ENCODE measurements at regions not wholly inside any gene's neighbourhood (a gene's known extent, or its start where the extent isn't known, plus 50 kb on each side); places are given as distances from the start of the nearest gene placed in this dataset.

DNA sequence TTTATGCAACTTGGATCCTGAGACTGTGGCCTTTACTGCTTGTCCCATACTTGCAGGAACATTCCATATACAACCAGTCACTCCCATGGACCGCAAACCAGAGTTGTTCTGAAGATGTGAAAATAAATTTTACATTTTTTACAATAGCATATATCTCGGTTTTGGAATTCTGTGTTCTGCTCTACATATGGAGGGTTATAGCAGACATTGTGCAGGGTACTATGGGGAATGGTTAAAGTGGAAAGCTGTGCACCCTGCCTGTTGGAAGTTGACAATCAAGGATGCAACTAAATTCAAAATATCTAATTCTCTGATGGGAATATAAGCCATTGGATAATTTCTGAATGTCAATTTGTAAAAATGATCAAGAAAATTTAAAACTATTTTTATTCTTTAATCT is 603.3 kb downstream of the RAB28 start:
- H3K36me3 Mint-ChIP-seq: 0 out of 2 replicates have a peak, but pooled peaks cover 2% of the 10 kb centered on the region
- H3K27me3 Mint-ChIP-seq (ENCODE audit: low read depth): no peaks in the 10 kb centered on the region
- DNase-seq (ENCODE audit: low spot score): no peak
- TF ChIP-seq ZBTB21 (CRISPR knock-in tag; IDR thresholded peaks at IDR 0.05; ENCODE audit: borderline replicate concordance): no peak
- peak; percentile 96 for TF ChIP-seq ZNF317 (CRISPR knock-in tag; IDR thresholded peaks at IDR 0.05; ENCODE audit: borderline replicate concordance, low read depth)
- no peak for TF ChIP-seq NFYB (CRISPR knock-in tag; conservative IDR thresholded peaks at IDR 0.05; ENCODE audit: low read depth)
- TF ChIP-seq, protein P1, sequence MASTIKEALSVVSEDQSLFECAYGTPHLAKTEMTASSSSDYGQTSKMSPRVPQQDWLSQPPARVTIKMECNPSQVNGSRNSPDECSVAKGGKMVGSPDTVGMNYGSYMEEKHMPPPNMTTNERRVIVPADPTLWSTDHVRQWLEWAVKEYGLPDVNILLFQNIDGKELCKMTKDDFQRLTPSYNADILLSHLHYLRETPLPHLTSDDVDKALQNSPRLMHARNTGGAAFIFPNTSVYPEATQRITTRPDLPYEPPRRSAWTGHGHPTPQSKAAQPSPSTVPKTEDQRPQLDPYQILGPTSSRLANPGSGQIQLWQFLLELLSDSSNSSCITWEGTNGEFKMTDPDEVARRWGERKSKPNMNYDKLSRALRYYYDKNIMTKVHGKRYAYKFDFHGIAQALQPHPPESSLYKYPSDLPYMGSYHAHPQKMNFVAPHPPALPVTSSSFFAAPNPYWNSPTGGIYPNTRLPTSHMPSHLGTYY (CRISPR knock-in tag; IDR thresholded peaks at IDR 0.05): no peak
- POLR2A ChIA-PET: no interaction called here
- no peak for ATAC-seq
- peaks cover 4% of the 10 kb centered on the region; the same call in 1 of the 2 replicates for H3K9me3 Mint-ChIP-seq
- no peak overlapping the region for H3K27ac Mint-ChIP-seq
- H3K4me1 Mint-ChIP-seq: peaks cover 23% of the 10 kb centered on the region
- no peak overlapping the region for H3K4me3 Mint-ChIP-seq
- CTCF ChIA-PET: no interaction called here

DNA sequence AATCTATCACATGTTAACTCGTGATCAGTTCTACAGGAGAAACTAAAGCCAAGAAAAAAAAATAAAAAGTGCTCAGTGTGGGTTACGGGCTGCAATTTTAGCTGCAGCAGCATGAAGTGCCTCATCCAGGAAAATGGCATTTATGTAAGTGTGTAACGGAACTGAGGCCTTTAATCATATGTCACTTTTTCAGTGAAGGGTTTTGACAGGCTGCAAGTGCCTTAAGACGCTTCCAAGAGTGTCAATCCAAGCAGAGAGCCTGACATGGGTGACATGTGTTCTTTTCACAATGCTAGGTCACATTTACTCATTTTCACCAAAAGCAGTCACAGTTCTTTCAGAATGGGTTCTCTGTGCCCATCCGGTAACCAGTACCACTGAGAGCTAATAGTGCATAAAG is 604.6 kb downstream of the RAB28 start:
- TF ChIP-seq MXD4 (CRISPR knock-in tag; IDR thresholded peaks at IDR 0.05; ENCODE audit: borderline replicate concordance): no peak
- no peak for TF ChIP-seq ZNF219 (CRISPR knock-in tag; IDR thresholded peaks at IDR 0.05; ENCODE audit: borderline replicate concordance)
- TF ChIP-seq SOX15 (CRISPR knock-in tag; IDR thresholded peaks at IDR 0.05): no peak
- no peak for TF ChIP-seq NFATC4 (CRISPR knock-in tag; IDR thresholded peaks at IDR 0.05)
- no peak for TF ChIP-seq ELF4 (CRISPR knock-in tag; IDR thresholded peaks at IDR 0.05; ENCODE audit: low read depth)
- TF ChIP-seq, protein P1 (CRISPR knock-in tag; IDR thresholded peaks at IDR 0.05): no peak
- TF ChIP-seq, protein P2, sequence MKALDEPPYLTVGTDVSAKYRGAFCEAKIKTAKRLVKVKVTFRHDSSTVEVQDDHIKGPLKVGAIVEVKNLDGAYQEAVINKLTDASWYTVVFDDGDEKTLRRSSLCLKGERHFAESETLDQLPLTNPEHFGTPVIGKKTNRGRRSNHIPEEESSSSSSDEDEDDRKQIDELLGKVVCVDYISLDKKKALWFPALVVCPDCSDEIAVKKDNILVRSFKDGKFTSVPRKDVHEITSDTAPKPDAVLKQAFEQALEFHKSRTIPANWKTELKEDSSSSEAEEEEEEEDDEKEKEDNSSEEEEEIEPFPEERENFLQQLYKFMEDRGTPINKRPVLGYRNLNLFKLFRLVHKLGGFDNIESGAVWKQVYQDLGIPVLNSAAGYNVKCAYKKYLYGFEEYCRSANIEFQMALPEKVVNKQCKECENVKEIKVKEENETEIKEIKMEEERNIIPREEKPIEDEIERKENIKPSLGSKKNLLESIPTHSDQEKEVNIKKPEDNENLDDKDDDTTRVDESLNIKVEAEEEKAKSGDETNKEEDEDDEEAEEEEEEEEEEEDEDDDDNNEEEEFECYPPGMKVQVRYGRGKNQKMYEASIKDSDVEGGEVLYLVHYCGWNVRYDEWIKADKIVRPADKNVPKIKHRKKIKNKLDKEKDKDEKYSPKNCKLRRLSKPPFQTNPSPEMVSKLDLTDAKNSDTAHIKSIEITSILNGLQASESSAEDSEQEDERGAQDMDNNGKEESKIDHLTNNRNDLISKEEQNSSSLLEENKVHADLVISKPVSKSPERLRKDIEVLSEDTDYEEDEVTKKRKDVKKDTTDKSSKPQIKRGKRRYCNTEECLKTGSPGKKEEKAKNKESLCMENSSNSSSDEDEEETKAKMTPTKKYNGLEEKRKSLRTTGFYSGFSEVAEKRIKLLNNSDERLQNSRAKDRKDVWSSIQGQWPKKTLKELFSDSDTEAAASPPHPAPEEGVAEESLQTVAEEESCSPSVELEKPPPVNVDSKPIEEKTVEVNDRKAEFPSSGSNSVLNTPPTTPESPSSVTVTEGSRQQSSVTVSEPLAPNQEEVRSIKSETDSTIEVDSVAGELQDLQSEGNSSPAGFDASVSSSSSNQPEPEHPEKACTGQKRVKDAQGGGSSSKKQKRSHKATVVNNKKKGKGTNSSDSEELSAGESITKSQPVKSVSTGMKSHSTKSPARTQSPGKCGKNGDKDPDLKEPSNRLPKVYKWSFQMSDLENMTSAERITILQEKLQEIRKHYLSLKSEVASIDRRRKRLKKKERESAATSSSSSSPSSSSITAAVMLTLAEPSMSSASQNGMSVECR (CRISPR knock-in tag; IDR thresholded peaks at IDR 0.05; ENCODE audit: borderline replicate concordance): no peak
- TF ChIP-seq RELA (CRISPR knock-in tag; IDR thresholded peaks at IDR 0.05; ENCODE audit: borderline replicate concordance): no peak
- TF ChIP-seq, protein P3, sequence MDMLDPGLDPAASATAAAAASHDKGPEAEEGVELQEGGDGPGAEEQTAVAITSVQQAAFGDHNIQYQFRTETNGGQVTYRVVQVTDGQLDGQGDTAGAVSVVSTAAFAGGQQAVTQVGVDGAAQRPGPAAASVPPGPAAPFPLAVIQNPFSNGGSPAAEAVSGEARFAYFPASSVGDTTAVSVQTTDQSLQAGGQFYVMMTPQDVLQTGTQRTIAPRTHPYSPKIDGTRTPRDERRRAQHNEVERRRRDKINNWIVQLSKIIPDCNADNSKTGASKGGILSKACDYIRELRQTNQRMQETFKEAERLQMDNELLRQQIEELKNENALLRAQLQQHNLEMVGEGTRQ (CRISPR knock-in tag; IDR thresholded peaks at IDR 0.05): no peak
- no peak for TF ChIP-seq PRRX2 (CRISPR knock-in tag; IDR thresholded peaks at IDR 0.05)
- peaks cover 4% of the 10 kb centered on the region; the same call in 1 of the 2 replicates for H3K9me3 Mint-ChIP-seq
- ATAC-seq (no peak), DNase-seq (ENCODE audit: low spot score) (no peak)
- 0 out of 2 replicates have a peak, but pooled peaks cover 2% of the 10 kb centered on the region for H3K36me3 Mint-ChIP-seq
- H3K27me3 Mint-ChIP-seq (ENCODE audit: low read depth): no peaks in the 10 kb centered on the region
- POLR2A ChIA-PET: no interaction called here
- H3K4me1 Mint-ChIP-seq: peaks cover 11% of the 10 kb centered on the region
- CTCF ChIA-PET: no interaction called here
- H3K27ac Mint-ChIP-seq: no peak overlapping the region
- no peak overlapping the region for H3K4me3 Mint-ChIP-seq

DNA sequence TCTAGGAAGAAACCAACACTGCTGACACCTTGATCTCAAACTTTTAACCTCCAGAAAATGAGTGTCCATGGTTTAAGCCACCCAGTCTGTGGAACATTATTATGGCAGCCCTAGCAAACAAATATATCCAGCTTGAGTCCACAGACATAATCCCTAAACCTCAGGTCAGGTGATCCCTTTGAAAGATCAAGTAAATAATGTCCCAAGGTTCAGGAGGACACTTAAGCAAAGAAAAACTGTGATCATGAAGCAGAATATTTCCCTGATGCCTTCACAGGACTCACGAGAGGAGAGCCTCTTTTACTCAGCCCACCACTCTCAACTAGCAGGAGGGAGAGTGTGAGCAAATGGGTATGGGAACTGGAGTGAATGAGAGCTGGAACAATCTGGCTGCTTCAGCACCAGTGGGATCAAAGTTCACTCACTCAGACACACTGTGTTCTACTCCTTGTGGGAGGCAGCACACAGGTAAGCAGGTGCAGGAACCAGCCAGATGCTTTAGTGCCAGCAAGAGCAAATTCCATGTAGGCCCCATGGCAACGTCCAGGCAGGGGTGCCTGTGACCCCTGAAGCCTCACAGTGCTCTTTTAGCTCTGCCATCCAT is 608.4 kb downstream of the RAB28 start:
- ATAC-seq (no peak), DNase-seq (ENCODE audit: low spot score) (no peak)
- ChIA-PET CTCF (no interaction called here), POLR2A (no interaction called here)
- 0 out of 2 replicates have a peak, but pooled peaks cover under 1% of the 10 kb centered on the region for H3K36me3 Mint-ChIP-seq
- peaks cover 4% of the 10 kb centered on the region for H3K4me1 Mint-ChIP-seq
- no peak overlapping the region for H3K27ac Mint-ChIP-seq
- peaks cover 2% of the 10 kb centered on the region; the same call in 1 of the 2 replicates for H3K9me3 Mint-ChIP-seq
- H3K27me3 Mint-ChIP-seq (ENCODE audit: low read depth): no peaks in the 10 kb centered on the region
- no peak overlapping the region for H3K4me3 Mint-ChIP-seq
- no peak for TF ChIP-seq ZNF219 (CRISPR knock-in tag; IDR thresholded peaks at IDR 0.05; ENCODE audit: borderline replicate concordance)
- TF ChIP-seq, protein P4, sequence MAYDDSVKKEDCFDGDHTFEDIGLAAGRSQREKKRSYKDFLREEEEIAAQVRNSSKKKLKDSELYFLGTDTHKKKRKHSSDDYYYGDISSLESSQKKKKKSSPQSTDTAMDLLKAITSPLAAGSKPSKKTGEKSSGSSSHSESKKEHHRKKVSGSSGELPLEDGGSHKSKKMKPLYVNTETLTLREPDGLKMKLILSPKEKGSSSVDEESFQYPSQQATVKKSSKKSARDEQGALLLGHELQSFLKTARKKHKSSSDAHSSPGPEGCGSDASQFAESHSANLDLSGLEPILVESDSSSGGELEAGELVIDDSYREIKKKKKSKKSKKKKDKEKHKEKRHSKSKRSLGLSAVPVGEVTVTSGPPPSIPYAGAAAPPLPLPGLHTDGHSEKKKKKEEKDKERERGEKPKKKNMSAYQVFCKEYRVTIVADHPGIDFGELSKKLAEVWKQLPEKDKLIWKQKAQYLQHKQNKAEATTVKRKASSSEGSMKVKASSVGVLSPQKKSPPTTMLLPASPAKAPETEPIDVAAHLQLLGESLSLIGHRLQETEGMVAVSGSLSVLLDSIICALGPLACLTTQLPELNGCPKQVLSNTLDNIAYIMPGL (CRISPR knock-in tag; IDR thresholded peaks at IDR 0.05): no peak
- TF ChIP-seq, protein P5, sequence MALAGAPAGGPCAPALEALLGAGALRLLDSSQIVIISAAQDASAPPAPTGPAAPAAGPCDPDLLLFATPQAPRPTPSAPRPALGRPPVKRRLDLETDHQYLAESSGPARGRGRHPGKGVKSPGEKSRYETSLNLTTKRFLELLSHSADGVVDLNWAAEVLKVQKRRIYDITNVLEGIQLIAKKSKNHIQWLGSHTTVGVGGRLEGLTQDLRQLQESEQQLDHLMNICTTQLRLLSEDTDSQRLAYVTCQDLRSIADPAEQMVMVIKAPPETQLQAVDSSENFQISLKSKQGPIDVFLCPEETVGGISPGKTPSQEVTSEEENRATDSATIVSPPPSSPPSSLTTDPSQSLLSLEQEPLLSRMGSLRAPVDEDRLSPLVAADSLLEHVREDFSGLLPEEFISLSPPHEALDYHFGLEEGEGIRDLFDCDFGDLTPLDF (CRISPR knock-in tag; IDR thresholded peaks at IDR 0.05): no peak
- TF ChIP-seq ZNF317 (CRISPR knock-in tag; IDR thresholded peaks at IDR 0.05; ENCODE audit: borderline replicate concordance, low read depth): no peak
- TF ChIP-seq, protein P6, sequence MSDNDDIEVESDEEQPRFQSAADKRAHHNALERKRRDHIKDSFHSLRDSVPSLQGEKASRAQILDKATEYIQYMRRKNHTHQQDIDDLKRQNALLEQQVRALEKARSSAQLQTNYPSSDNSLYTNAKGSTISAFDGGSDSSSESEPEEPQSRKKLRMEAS (CRISPR knock-in tag; IDR thresholded peaks at IDR 0.05): no peak
